GM19238 (cell line): ENCODE measurements at regions not wholly inside any gene's neighbourhood (a gene's known extent, or its start where the extent isn't known, plus 50 kb on each side); places are given as distances from the start of the nearest gene placed in this dataset.

Experiments used
- DNase-seq: peaks from one replicate; pipeline ENCODE4 v3.0.0; 2011; ENCODE audit warnings: low spot score; ENCODE audit not compliant: insufficient read length

DNA sequence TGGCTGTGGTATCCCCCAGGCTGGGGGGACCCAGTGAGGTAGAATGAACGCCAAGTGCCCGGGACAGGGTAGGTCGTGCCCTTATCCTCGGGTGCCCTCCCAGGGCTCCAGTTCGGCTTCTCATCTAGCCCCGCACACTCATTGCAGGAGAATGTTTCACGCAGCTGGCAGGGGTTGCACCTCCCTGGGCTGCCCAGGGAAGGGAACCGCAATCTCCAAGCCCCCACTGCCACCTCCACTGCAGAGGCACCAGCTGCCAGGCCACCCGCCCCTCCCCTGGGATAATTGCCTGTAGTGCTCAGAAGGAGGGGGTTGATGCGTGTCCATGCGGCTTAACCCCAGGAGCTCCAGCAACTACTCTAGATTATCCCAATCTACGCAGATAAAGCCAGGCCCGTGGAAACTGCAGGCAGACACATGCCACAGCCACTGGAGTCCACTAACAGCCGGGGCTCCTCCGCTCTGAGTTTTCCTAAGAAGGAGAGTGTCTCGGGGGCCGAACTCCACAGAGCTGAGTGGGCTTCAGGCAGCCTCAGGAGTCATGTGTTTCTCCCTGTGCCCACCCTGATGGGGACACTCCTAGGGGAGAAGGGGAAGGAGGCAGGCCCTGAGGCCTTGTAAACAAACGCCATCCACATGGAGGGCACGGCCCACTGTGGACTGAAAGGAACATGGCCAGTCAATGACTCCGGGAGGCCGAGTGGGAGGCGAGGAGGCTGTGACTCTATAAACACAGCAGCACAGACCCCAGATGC is 137.2 kb upstream of the IQSEC1 start:
- DNase-seq: no peak

GRCh38 chr3:13209634-13209997 is 136.4 kb upstream of the IQSEC1 start:
- no peak for DNase-seq

DNA sequence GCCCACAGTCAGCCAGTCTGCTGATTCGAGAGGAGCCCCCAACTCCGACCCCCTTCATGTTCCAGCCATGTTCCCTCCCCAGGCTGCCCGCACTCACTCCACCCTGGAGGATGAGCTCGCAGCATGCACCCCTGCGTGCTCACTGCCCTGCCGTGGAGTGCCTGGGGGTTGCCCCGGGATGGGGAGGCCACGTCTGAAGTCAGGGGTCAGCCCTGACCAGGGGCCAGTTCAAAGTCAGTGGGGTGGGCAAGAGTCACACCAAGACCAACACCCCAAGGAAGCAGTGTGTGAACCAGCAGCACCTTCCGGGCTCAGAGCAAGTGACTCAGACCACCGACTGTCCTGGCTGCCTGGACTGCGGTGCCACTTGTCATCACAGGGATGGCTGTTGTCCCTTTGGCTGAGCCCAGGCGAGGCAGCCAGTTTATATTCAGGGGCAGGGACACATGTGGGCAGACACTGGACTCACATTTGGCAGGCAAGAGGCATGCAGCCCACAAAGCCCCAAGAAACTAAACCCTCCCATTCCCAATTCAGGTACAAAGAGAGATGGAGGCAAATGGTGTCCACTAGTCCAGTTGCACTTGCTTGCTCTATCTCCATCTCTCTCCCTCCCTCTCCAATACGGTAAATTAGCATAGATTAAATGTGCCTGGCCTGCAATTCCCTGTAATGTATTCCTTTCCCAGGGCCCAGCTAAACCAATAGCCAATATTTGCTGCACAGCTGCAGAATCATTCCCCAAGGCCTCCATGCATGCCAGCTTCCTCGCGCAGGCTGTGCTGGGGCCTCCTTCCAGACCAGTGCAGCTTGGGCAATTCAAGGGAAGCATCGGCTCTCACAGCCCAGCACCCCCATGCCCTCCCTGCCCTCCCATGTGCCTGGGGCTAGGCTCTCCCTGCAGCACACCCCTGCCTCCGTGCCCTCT is 135.7 kb upstream of the IQSEC1 start:
- no peak for DNase-seq

- DNase-seq: no peak
Measured at GRCh38 chr3:13207975-13208705, 134.9 kb upstream of the IQSEC1 start.

GRCh38 chr3:13207578-13207922 is 134.3 kb upstream of the IQSEC1 start:
- DNase-seq: no peak

- DNase-seq: no peak
Measured at GRCh38 chr3:13206799-13207577, 133.8 kb upstream of the IQSEC1 start.

- DNase-seq: no peak
Measured at GRCh38 chr3:13205567-13206143, 132.4 kb upstream of the IQSEC1 start.

GRCh38 chr3:13204177-13204581 is 130.9 kb upstream of the IQSEC1 start:
- DNase-seq: no peak

- no peak for DNase-seq
Measured at GRCh38 chr3:13203398-13204176, 130.4 kb upstream of the IQSEC1 start.

DNA sequence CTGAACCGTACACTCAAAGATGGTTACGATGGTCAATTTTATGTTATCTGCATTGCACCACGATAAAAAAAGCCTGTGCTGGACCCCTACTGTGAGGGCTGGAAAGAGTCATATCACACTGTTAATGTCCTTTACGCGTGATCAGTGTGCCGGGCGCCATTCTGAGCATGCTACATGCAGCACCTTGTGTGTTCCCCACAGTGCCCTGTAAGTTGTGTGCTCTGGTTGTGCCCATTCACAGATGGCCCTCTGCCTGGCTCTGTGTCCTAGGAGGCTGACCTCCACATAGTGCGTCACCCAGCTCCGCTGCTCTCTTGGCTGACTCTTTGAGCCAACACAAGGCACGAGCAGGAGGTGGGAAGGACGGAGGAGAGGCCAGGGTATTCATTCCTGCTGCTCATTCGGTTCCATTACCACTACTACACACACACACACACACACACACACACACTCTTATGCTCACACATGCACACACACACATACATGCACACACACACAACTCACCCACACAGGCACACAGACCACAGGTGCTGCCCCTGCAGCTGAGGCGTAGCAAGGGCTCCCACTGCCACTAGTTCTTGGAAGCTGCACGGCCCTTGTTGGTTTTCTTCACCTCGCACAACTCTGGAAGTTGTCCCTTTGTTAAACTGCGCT is 129.6 kb upstream of the IQSEC1 start:
- DNase-seq: no peak

- no peak for DNase-seq
Measured at GRCh38 chr3:13201851-13202250, 128.6 kb upstream of the IQSEC1 start.

DNA sequence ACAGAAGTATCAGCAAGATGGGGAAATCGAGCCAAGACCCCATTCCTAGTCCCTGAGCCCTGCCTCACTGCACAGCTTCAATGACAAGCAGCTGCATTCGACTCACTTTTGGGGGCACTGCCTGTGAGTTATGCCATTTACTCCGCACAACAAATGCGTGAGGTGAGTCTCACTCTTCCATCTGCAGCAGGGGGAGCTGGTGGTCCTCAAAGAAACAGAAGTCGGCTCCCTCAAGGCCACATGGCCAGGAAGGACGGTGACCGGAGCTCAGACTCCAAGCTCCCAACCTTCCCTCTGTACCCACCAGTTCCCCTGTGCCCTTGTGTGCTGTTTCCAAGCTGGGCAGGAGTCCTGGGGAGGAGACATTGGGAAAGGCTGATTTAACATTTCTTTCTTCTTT is 127.7 kb upstream of the IQSEC1 start:
- DNase-seq: no peak

DNA sequence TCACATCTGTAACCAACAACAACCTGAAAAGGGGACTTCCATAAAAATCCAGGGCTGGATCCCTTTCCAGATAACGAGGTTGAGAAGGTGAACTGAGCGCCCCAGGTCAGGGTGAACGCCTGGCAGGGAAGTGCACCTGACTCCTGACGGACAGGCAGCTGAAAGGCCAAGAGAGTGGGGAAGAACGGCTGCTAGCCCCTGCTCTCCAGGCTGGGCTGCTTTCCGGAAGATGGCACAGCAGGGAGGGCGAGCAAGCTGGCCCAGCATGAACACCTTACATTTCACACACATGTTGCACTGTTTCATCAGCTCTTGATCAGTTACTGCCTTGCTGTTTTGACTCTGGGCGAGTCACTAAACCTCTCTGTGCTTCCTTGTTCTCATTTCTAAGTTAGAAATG is 127.2 kb upstream of the IQSEC1 start:
- no peak for DNase-seq

- DNase-seq: no peak
Measured at GRCh38 chr3:13199899-13200451, 126.7 kb upstream of the IQSEC1 start.

GRCh38 chr3:13199006-13199776 is 126.0 kb upstream of the IQSEC1 start:
- no peak for DNase-seq

- DNase-seq: no peak
Measured at GRCh38 chr3:13198264-13198879, 125.1 kb upstream of the IQSEC1 start.

DNA sequence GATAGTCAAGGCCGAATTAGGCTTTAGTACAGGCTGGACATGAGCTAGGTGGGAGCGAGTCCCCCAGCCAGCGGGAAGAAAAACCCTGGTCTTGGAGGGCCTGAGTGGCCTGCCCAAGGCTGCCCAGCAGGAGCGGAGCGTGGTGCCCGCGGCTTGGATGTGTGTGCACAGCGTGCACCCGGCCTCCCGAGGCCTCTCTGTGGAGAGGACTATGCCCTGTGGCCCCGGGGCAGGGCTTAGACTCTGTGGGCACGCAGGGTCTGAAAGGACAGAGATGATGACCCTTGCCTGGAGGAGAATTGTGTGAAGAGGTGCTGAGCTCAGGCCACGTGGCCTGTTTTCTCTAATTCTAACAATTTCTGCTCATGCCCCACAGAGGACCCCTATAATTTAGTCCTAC is 124.6 kb upstream of the IQSEC1 start:
- DNase-seq: no peak

GRCh38 chr3:13197281-13197680 is 124.1 kb upstream of the IQSEC1 start:
- no peak for DNase-seq
